ENCODE measurements at regions not wholly inside any gene's neighbourhood (a gene's known extent, or its start where the extent isn't known, plus 50 kb on each side); places are given as distances from the start of the nearest gene placed in this dataset.

GRCh38 chr13:111950697-111951096 is 116.3 kb upstream of the SOX1 start:
- DNase-seq (ENCODE audit: low read depth, low spot score) = no peak

GRCh38 chr13:111952032-111952431 is 114.9 kb upstream of the SOX1 start:
- DNase-seq (ENCODE audit: low read depth, low spot score) = no peak

GRCh38 chr13:111952814-111953213 is 114.1 kb upstream of the SOX1 start:
- no peak for DNase-seq (ENCODE audit: low read depth, low spot score)

- no peak for DNase-seq (ENCODE audit: low read depth, low spot score)
Measured at GRCh38 chr13:111953546-111954178, 113.3 kb upstream of the SOX1 start.

- DNase-seq (ENCODE audit: low read depth, low spot score) = no peak
Measured at GRCh38 chr13:111954661-111955411, 112.1 kb upstream of the SOX1 start.

GRCh38 chr13:111955412-111956065 is 111.4 kb upstream of the SOX1 start:
- DNase-seq (ENCODE audit: low read depth, low spot score) = no peak

- DNase-seq (ENCODE audit: low read depth, low spot score) = no peak
Measured at GRCh38 chr13:111956261-111957151, 110.4 kb upstream of the SOX1 start.

- no peak for DNase-seq (ENCODE audit: low read depth, low spot score)
Measured at GRCh38 chr13:111957913-111958450, 109.0 kb upstream of the SOX1 start.

GRCh38 chr13:111958612-111959395 is 108.1 kb upstream of the SOX1 start:
- no peak for DNase-seq (ENCODE audit: low read depth, low spot score)

GRCh38 chr13:111960152-111960772 is 106.7 kb upstream of the SOX1 start:
- no peak for DNase-seq (ENCODE audit: low read depth, low spot score)

- DNase-seq (ENCODE audit: low read depth, low spot score) = no peak
Measured at GRCh38 chr13:111961236-111961635, 105.7 kb upstream of the SOX1 start.

- no peak for DNase-seq (ENCODE audit: low read depth, low spot score)
Measured at GRCh38 chr13:111961651-111962192, 105.2 kb upstream of the SOX1 start.

- no peak for DNase-seq (ENCODE audit: low read depth, low spot score)
Measured at GRCh38 chr13:111962431-111962891, 104.5 kb upstream of the SOX1 start.

GRCh38 chr13:111963031-111963430 is 103.9 kb upstream of the SOX1 start:
- DNase-seq (ENCODE audit: low read depth, low spot score) = no peak

- DNase-seq (ENCODE audit: low read depth, low spot score) = no peak
Measured at GRCh38 chr13:111964411-111965035, 102.4 kb upstream of the SOX1 start.

GRCh38 chr13:111965466-111966214 is 101.3 kb upstream of the SOX1 start:
- no peak for DNase-seq (ENCODE audit: low read depth, low spot score)

- no peak for DNase-seq (ENCODE audit: low read depth, low spot score)
Measured at GRCh38 chr13:111966933-111967332, 100.0 kb upstream of the SOX1 start.

- DNase-seq (ENCODE audit: low read depth, low spot score) = no peak
Measured at GRCh38 chr13:111967572-111968201, 99.3 kb upstream of the SOX1 start.
